Cardiac muscle cell (in vitro differentiated cells and primary cell): ENCODE measurements at regions not wholly inside any gene's neighbourhood (a gene's known extent, or its start where the extent isn't known, plus 50 kb on each side); places are given as distances from the start of the nearest gene placed in this dataset.
"Not testable (repeated sequence)": the region's sequence is repeated elsewhere in the genome, so short reads cannot be mapped to it uniquely, and the experiment has no call there.

Experiments
- DNase-seq, 2 donors: peaks; one replicate each; pipeline versions ENCODE4 v3.0.0 to v3.0.0-alpha.2; 2010 to 2017; ENCODE audit warnings: low read depth in 1 of 2, low spot score in 1 of 2
- H3K27ac ChIP-seq: fragments of 200-600 bp; sonication (generic); 2 replicates; pipeline ENCODE4 v1.5.1; 2016
- H3K27me3 ChIP-seq: fragments of 200-600 bp; sonication (generic); 2 replicates; pipeline ENCODE4 v1.6.0; 2016; ENCODE audit warnings: control low read depth
- H3K36me3 ChIP-seq: fragments of 200-600 bp; sonication (generic); 2 replicates; pipeline ENCODE4 v1.5.1; 2016; ENCODE audit warnings: control low read depth
- H3K4me1 ChIP-seq: fragments of 200-600 bp; sonication (generic); 2 replicates; pipeline ENCODE4 v1.8.1; 2017; ENCODE audit warnings: low read depth, mild to moderate bottlenecking, mixed run types
- H3K4me3 ChIP-seq: fragments of 200-600 bp; sonication (generic); 2 replicates; pipeline ENCODE4 v1.5.1; 2016; ENCODE audit warnings: mild to moderate bottlenecking
- H3K9me3 ChIP-seq: fragments of 200-600 bp; sonication (generic); 2 replicates; pipeline ENCODE4 v1.5.1; 2017; ENCODE audit warnings: low read depth, mild to moderate bottlenecking, control low read depth
- CTCF ChIP-seq: IDR thresholded peaks from 2 replicates; pipeline ENCODE4 v1.5.1; 2012; ENCODE audit warnings: low read depth, mild to moderate bottlenecking, low read length

GRCh38 chr10:62978482-62978881 lies 154.6 kb upstream of the NRBF2 start:
- Histone ChIP-seq H3K4me3 (no peak overlapping the region), H3K27me3 (no peaks in the 10 kb centered on the region), H3K27ac (no peak overlapping the region), H3K4me1 (no peaks in the 10 kb centered on the region), H3K9me3 (no peaks in the 10 kb centered on the region), H3K36me3 (no peaks in the 10 kb centered on the region)
- TF ChIP-seq CTCF: no peak
- DNase-seq: peak in 1 of 2 donors; percentile 40

GRCh38 chr10:62974795-62975194 lies 158.3 kb upstream of the NRBF2 start:
- H3K4me1 ChIP-seq, H3K27me3 ChIP-seq, DNase-seq, H3K9me3 ChIP-seq, H3K4me3 ChIP-seq, H3K27ac ChIP-seq, H3K36me3 ChIP-seq: not testable (repeated sequence)

GRCh38 chr10:62972103-62972502 lies 155.9 kb upstream of the EGR2 start:
- no peak overlapping the region for H3K4me3 ChIP-seq
- H3K27ac ChIP-seq: no peak overlapping the region
- no peak for TF ChIP-seq CTCF
- no peaks in the 10 kb centered on the region for H3K36me3 ChIP-seq
- peak in 1 of 2 donors; percentile 48 for DNase-seq
- H3K4me1 ChIP-seq: no peaks in the 10 kb centered on the region
- no peaks in the 10 kb centered on the region for H3K9me3 ChIP-seq
- no peaks in the 10 kb centered on the region for H3K27me3 ChIP-seq

GRCh38 chr10:62964026-62964425 lies 147.9 kb upstream of the EGR2 start:
- TF ChIP-seq CTCF: no peak
- no peaks in the 10 kb centered on the region for H3K9me3 ChIP-seq
- DNase-seq: no peak
- H3K27ac ChIP-seq: no peak overlapping the region
- peaks cover 4% of the 10 kb centered on the region for H3K27me3 ChIP-seq
- no peaks in the 10 kb centered on the region for H3K4me1 ChIP-seq
- no peaks in the 10 kb centered on the region for H3K36me3 ChIP-seq
- H3K4me3 ChIP-seq: no peak overlapping the region

GRCh38 chr10:62961951-62962523 lies 145.9 kb upstream of the EGR2 start:
- H3K27ac ChIP-seq: no peak overlapping the region

GRCh38 chr10:62960416-62960815 lies 144.2 kb upstream of the EGR2 start:
- Histone ChIP-seq H3K27me3 (peaks cover 4% of the 10 kb centered on the region), H3K4me3 (no peak overlapping the region), H3K27ac (no peak overlapping the region), H3K36me3 (no peaks in the 10 kb centered on the region), H3K9me3 (no peaks in the 10 kb centered on the region), H3K4me1 (no peaks in the 10 kb centered on the region)
- no peak for TF ChIP-seq CTCF
- DNase-seq: peak in 1 of 2 donors; percentile 65

More at GRCh38 chr10:62961951-62962523, 145.9 kb upstream of the EGR2 start:
- Histone ChIP-seq H3K27me3 (peaks cover 4% of the 10 kb centered on the region), H3K4me3 (no peak overlapping the region), H3K36me3 (no peaks in the 10 kb centered on the region), H3K4me1 (no peaks in the 10 kb centered on the region), H3K9me3 (no peaks in the 10 kb centered on the region)
- TF ChIP-seq CTCF: no peak
- peak in 1 of 2 donors; percentile 46 for DNase-seq
